ENCODE measurements at regions not wholly inside any gene's neighbourhood (a gene's known extent, or its start where the extent isn't known, plus 50 kb on each side); places are given as distances from the start of the nearest gene placed in this dataset.

DNA sequence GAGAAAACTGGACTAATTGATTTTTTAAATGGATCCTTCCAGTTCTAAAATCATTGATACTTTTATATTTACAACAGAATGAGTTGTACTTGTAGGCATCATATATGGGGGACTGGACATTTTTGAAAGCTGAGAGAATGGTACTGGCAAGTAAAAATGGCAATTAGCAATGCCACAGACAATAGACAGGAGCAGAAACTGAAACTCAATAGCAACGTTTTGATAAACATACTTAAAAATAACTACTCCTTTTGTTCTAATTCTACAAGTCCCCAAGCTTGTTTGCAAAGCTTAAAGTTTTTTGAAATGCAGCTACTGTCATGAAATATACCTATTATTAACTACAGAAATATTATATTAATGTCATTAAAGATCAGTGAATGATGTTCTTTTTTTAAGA is 52.8 kb upstream of the FBXL7 start:
- DNase-seq (ENCODE audit: low read depth): no peak
- no peak overlapping the region for H3K4me3 ChIP-seq (replicated peaks; ENCODE audit: low read depth, low read length)
- TF ChIP-seq, protein P1, sequence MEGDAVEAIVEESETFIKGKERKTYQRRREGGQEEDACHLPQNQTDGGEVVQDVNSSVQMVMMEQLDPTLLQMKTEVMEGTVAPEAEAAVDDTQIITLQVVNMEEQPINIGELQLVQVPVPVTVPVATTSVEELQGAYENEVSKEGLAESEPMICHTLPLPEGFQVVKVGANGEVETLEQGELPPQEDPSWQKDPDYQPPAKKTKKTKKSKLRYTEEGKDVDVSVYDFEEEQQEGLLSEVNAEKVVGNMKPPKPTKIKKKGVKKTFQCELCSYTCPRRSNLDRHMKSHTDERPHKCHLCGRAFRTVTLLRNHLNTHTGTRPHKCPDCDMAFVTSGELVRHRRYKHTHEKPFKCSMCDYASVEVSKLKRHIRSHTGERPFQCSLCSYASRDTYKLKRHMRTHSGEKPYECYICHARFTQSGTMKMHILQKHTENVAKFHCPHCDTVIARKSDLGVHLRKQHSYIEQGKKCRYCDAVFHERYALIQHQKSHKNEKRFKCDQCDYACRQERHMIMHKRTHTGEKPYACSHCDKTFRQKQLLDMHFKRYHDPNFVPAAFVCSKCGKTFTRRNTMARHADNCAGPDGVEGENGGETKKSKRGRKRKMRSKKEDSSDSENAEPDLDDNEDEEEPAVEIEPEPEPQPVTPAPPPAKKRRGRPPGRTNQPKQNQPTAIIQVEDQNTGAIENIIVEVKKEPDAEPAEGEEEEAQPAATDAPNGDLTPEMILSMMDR (IDR thresholded peaks at IDR 0.05; ENCODE audit: low read length, missing control alignments): no peak

DNA sequence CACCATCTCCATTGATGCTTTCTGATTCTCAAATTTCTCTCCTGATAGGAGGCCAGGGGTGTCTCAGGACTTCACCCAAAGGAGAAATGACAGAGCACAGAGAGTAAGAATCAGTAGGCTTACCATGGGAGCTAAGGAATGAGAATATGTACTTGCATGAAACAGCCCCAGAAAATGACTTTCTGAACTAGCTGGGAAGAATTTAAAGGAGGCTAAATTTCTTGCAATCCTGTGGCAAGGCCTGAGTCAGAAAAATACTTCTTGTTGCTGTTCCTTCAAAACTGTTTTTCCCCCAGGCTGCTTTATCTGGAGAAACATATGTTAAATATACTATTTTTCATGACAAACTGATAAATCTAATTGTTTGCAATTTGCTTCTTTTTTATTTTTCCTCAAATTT is 53.4 kb upstream of the FBXL7 start:
- DNase-seq (ENCODE audit: low read depth): peak; percentile 23
- no peak overlapping the region for H3K4me3 ChIP-seq (replicated peaks; ENCODE audit: low read depth, low read length)
- TF ChIP-seq, protein P1 (IDR thresholded peaks at IDR 0.05; ENCODE audit: low read length, missing control alignments): no peak

DNA sequence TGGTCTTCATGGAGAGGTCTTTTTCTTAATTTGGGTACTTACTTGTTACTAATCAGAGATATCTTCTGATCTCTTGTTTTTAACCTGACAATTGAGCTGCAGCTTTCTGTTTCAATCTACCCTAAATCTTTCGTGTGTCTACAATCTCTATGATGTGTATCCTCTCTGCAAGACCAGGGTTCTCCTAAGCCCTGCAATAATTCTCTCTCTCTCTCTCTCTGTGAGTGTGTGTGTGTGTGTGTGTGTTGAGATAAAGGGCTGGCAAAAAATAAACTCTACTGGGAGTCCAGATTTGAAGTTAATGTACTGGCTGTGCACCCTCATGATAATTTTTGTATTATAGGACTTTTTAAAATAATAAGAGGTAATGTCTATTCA is 57.8 kb upstream of the FBXL7 start:
- TF ChIP-seq, protein P1 (IDR thresholded peaks at IDR 0.05; ENCODE audit: low read length, missing control alignments): no peak
- no peak overlapping the region for H3K4me3 ChIP-seq (replicated peaks; ENCODE audit: low read depth, low read length)
- no peak for DNase-seq (ENCODE audit: low read depth)

GRCh38 chr5:15441433-15442192 is 58.4 kb upstream of the FBXL7 start:
- no peak for DNase-seq (ENCODE audit: low read depth)
- no peak overlapping the region for H3K4me3 ChIP-seq (replicated peaks; ENCODE audit: low read depth, low read length)
- TF ChIP-seq, protein P1 (IDR thresholded peaks at IDR 0.05; ENCODE audit: low read length, missing control alignments): no peak

- TF ChIP-seq, protein P1 (IDR thresholded peaks at IDR 0.05; ENCODE audit: low read length, missing control alignments): no peak
- peak; percentile 36 for DNase-seq (ENCODE audit: low read depth)
- H3K4me3 ChIP-seq (replicated peaks; ENCODE audit: low read depth, low read length): no peak overlapping the region
These were observed 59.5 kb upstream of the FBXL7 start for GRCh38 chr5:15440434-15440833.

DNA sequence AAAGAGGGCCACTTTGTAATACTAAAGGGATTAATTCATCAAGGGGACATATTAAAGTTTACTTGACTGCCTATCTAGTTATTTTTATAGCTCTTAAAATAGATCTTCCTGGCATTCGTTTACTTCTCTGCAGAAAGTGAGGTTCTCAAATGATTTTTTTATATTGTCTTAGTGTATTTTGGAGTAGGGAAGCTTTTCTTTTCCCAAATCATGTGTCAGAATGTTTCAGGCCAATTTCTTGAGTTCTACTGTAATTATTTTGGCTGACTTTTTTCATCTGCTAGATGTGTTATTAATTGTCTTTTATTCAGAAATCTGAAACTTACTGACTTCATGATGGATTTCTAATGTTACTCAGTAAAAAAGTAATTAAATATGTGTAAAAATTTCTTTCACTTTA is 60.2 kb upstream of the FBXL7 start:
- no peak overlapping the region for H3K4me3 ChIP-seq (replicated peaks; ENCODE audit: low read depth, low read length)
- TF ChIP-seq, protein P1 (IDR thresholded peaks at IDR 0.05; ENCODE audit: low read length, missing control alignments): no peak
- no peak for DNase-seq (ENCODE audit: low read depth)

- no peak overlapping the region for H3K4me3 ChIP-seq (replicated peaks; ENCODE audit: low read depth, low read length)
- TF ChIP-seq, protein P1 (IDR thresholded peaks at IDR 0.05; ENCODE audit: low read length, missing control alignments): no peak
- DNase-seq (ENCODE audit: low read depth): no peak
These were observed 66.3 kb upstream of the FBXL7 start for GRCh38 chr5:15433709-15434108.
